ENCODE measurements at regions not wholly inside any gene's neighbourhood (a gene's known extent, or its start where the extent isn't known, plus 50 kb on each side); places are given as distances from the start of the nearest gene placed in this dataset.

DNA sequence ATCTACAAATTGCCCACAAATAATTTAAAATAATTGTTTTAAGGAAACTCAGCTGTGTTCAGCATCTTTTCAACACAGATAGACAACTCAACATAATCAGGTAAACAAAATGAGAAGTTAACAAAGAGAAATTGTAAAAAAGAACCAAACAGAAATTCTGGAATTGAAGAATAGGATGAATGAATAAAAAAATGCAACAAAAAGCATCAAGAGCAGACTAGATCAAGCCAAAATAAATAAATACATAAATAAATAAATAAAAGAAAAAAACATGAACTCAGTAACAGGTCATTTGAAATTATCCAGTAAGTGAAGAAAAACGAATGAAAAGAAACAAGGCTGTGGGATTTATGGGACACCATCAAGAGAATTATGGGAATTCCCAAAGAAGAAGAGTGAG, 94.0 kb upstream of the CDK6 start:
- peaks cover 0 to 5% (median 2%) of the 10 kb centered on the region in 4 donors for H3K9me3 ChIP-seq (ENCODE audit: control insufficient read depth in 4 of 4, low read length in 3 of 4)
- WGBS: 57% methylated on average over 1 of the region's 1 CpG
- no peak overlapping the region for H3K4me3 ChIP-seq (ENCODE audit: low read depth in 1 of 3, low read length in 3 of 3)
- H3K27me3 ChIP-seq (ENCODE audit: control insufficient read depth in 4 of 4, insufficient read depth in 4 of 4, low read length in 3 of 4): peaks cover 0 to 2% (median 1%) of the 10 kb centered on the region in 4 donors
- no peak for TF ChIP-seq REST (IDR thresholded peaks at IDR 0.05)
- no peak for TF ChIP-seq SP1 (IDR thresholded peaks at IDR 0.05)
- TF ChIP-seq GABPA (IDR thresholded peaks at IDR 0.05 in 1 of 2, conservative IDR thresholded peaks at IDR 0.05 in 1 of 2): no peak
- no peak overlapping the region for H3K27ac ChIP-seq (ENCODE audit: low read depth in 1 of 2, low read length in 2 of 2)
- no peak overlapping the region for H3K9ac ChIP-seq (ENCODE audit: low read depth in 1 of 2, low read length in 2 of 2)
- no peaks in the 10 kb centered on the region for H3K36me3 ChIP-seq (ENCODE audit: control insufficient read depth in 4 of 4, insufficient read depth in 3 of 4, low read depth in 1 of 4, low read length in 3 of 4)
- no peak for DNase-seq (ENCODE audit: low spot score)
- H3K4me1 ChIP-seq (ENCODE audit: control insufficient read depth in 4 of 4, insufficient read depth in 4 of 4, low read length in 3 of 4): no peaks in the 10 kb centered on the region

GRCh38 chr7:92926697-92927044, 90.3 kb upstream of the CDK6 start:
- peaks cover 0 to 8% (median 0%) of the 10 kb centered on the region in 4 donors for H3K27me3 ChIP-seq (ENCODE audit: control insufficient read depth in 4 of 4, insufficient read depth in 4 of 4, low read length in 3 of 4)
- 88% methylated on average over 8 of the region's 8 CpGs for WGBS
- H3K9me3 ChIP-seq (ENCODE audit: control insufficient read depth in 4 of 4, low read length in 3 of 4): peaks cover 0 to 5% (median 2%) of the 10 kb centered on the region in 4 donors
- H3K27ac ChIP-seq (ENCODE audit: low read depth in 1 of 2, low read length in 2 of 2): no peak overlapping the region
- TF ChIP-seq JUND (IDR thresholded peaks at IDR 0.05) (no peak), EGR1 (IDR thresholded peaks at IDR 0.05; ENCODE audit: low read depth in 2 of 2) (no peak), YY1 (IDR thresholded peaks at IDR 0.05) (no peak), FOXA1 (IDR thresholded peaks at IDR 0.05) (no peak), REST (IDR thresholded peaks at IDR 0.05) (no peak), HNF4G (IDR thresholded peaks at IDR 0.05) (no peak), TAF1 (conservative IDR thresholded peaks at IDR 0.05) (no peak), RXRA (IDR thresholded peaks at IDR 0.05) (no peak), FOXA2 (IDR thresholded peaks at IDR 0.05) (no peak), CTCF (IDR thresholded peaks at IDR 0.05; ENCODE audit: low read depth, low read length, missing input control) (no peak), ATF3 (IDR thresholded peaks at IDR 0.05) (no peak), GABPA (IDR thresholded peaks at IDR 0.05 in 1 of 2, conservative IDR thresholded peaks at IDR 0.05 in 1 of 2) (no peak), HNF4A (conservative IDR thresholded peaks at IDR 0.05) (no peak), NR2F2 (IDR thresholded peaks at IDR 0.05) (no peak), SP1 (IDR thresholded peaks at IDR 0.05) (no peak), RAD21 (IDR thresholded peaks at IDR 0.05) (no peak)
- TF ChIP-seq, protein P1, sequence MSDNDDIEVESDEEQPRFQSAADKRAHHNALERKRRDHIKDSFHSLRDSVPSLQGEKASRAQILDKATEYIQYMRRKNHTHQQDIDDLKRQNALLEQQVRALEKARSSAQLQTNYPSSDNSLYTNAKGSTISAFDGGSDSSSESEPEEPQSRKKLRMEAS (IDR thresholded peaks at IDR 0.05): no peak
- TF ChIP-seq, protein P2, sequence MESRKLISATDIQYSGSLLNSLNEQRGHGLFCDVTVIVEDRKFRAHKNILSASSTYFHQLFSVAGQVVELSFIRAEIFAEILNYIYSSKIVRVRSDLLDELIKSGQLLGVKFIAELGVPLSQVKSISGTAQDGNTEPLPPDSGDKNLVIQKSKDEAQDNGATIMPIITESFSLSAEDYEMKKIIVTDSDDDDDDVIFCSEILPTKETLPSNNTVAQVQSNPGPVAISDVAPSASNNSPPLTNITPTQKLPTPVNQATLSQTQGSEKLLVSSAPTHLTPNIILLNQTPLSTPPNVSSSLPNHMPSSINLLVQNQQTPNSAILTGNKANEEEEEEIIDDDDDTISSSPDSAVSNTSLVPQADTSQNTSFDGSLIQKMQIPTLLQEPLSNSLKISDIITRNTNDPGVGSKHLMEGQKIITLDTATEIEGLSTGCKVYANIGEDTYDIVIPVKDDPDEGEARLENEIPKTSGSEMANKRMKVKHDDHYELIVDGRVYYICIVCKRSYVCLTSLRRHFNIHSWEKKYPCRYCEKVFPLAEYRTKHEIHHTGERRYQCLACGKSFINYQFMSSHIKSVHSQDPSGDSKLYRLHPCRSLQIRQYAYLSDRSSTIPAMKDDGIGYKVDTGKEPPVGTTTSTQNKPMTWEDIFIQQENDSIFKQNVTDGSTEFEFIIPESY (IDR thresholded peaks at IDR 0.05): no peak
- no peak overlapping the region for H3K4me3 ChIP-seq (ENCODE audit: low read depth in 1 of 3, low read length in 3 of 3)
- H3K4me1 ChIP-seq (ENCODE audit: control insufficient read depth in 4 of 4, insufficient read depth in 4 of 4, low read length in 3 of 4): no peaks in the 10 kb centered on the region
- H3K9ac ChIP-seq (ENCODE audit: low read depth in 1 of 2, low read length in 2 of 2): no peak overlapping the region
- no peak for DNase-seq (ENCODE audit: low spot score)
- no peaks in the 10 kb centered on the region for H3K36me3 ChIP-seq (ENCODE audit: control insufficient read depth in 4 of 4, insufficient read depth in 3 of 4, low read depth in 1 of 4, low read length in 3 of 4)

Data from liver (tissue), 8 donors.